Keratinocyte (primary cell): ENCODE measurements at regions not wholly inside any gene's neighbourhood (a gene's known extent, or its start where the extent isn't known, plus 50 kb on each side); places are given as distances from the start of the nearest gene placed in this dataset.

Source experiments
- DNase-seq: peaks from one replicate; pipeline ENCODE4 v3.0.0-alpha.2; 2011; ENCODE audit warnings: low read depth, missing footprints, low spot score
- FAIRE-seq: peaks from 2 replicates; lab custom pipeline; 2011; peaks lifted over from hg19 to GRCh38; lab: Jason Lieb, UNC
- H2AFZ ChIP-seq: 2 replicates; pipeline ENCODE4 v1.6.0; 2012; ENCODE audit warnings: low read length, control low read depth, inconsistent platforms; ENCODE audit not compliant: control insufficient read depth
- H3K27ac ChIP-seq: 2 replicates; pipeline ENCODE4 v1.5.1; 2011; ENCODE audit warnings: low read length; ENCODE audit not compliant: control insufficient read depth, insufficient read depth
- H3K27me3 ChIP-seq: 3 replicates; pipeline ENCODE4 v1.6.0; 2011; ENCODE audit warnings: low read length; ENCODE audit not compliant: control insufficient read depth, insufficient read depth; ENCODE audit errors: extremely low read depth
- H3K36me3 ChIP-seq, 2 experiments: 2 replicates in 1 of 2; 3 replicates in 1 of 2; pipeline ENCODE4 v1.5.1; 2011; ENCODE audit warnings: low read length in 2 of 2, mild to moderate bottlenecking in 1 of 2; ENCODE audit not compliant: control insufficient read depth in 2 of 2, insufficient read depth in 2 of 2; ENCODE audit errors: extremely low read depth in 1 of 2
- H3K4me1 ChIP-seq: 3 replicates; pipeline ENCODE4 v1.5.1; 2011; ENCODE audit warnings: low read length; ENCODE audit not compliant: control insufficient read depth, insufficient read depth; ENCODE audit errors: extremely low read depth
- H3K4me2 ChIP-seq: 3 replicates; pipeline ENCODE4 v1.6.0; 2011; ENCODE audit warnings: low read depth, low read length; ENCODE audit not compliant: control insufficient read depth, insufficient read depth; ENCODE audit errors: extremely low read depth
- H3K4me3 ChIP-seq, 3 experiments: fragments of 200-600 bp in 1 of 3; sonication (generic) in 1 of 3; 2 replicates in 2 of 3; 3 replicates in 1 of 3; pipeline ENCODE4 v1.5.1; 2011 to 2016; ENCODE audit warnings: low read length in 3 of 3, mild to moderate bottlenecking in 3 of 3, control low read depth in 2 of 3, inconsistent platforms in 1 of 3, low read depth in 1 of 3, mixed read lengths in 1 of 3, mixed run types in 1 of 3, moderate library complexity in 1 of 3; ENCODE audit not compliant: control insufficient read depth in 2 of 3, insufficient read depth in 2 of 3; ENCODE audit errors: extremely low read depth in 1 of 3
- H3K79me2 ChIP-seq: 2 replicates; pipeline ENCODE4 v1.6.0; 2012; ENCODE audit warnings: low read length; ENCODE audit not compliant: control insufficient read depth, insufficient read depth
- H3K9ac ChIP-seq: 3 replicates; pipeline ENCODE4 v1.6.0; 2011; ENCODE audit warnings: low read length; ENCODE audit not compliant: control insufficient read depth, insufficient read depth; ENCODE audit errors: extremely low read depth
- H3K9me1 ChIP-seq: 3 replicates; pipeline ENCODE4 v1.6.0; 2011; ENCODE audit warnings: low read length; ENCODE audit not compliant: control insufficient read depth, insufficient read depth; ENCODE audit errors: extremely low read depth
- H3K9me3 ChIP-seq: 2 replicates; pipeline ENCODE4 v1.5.1; 2012; ENCODE audit warnings: low read depth, low read length; ENCODE audit not compliant: control insufficient read depth
- H4K20me1 ChIP-seq: 3 replicates; pipeline ENCODE4 v1.6.0; 2011; ENCODE audit warnings: low read length; ENCODE audit not compliant: control insufficient read depth, insufficient read depth; ENCODE audit errors: extremely low read depth
- EZH2 ChIP-seq: IDR thresholded peaks from one replicate; pipeline ENCODE4 v1.6.1; 2012; ENCODE audit warnings: inconsistent platforms, mild to moderate bottlenecking, low read length, moderate library complexity
- dilution Hi-C: fragments of 300-500 bp; cut with MboI; formaldehyde crosslinking; loops from one replicate; pipeline ENCODE4 v1.7.0; 2020; ENCODE audit warnings: low sequenced_read_pairs; ENCODE audit not compliant: extremely low pct_ligation_motif_present
- TF ChIP-seq, protein P1 (sequence below), 3 experiments: IDR thresholded peaks in 1 of 3; conservative IDR thresholded peaks in 1 of 3; optimal IDR thresholded peaks in 1 of 3; 2 replicates in 2 of 3; 3 replicates in 1 of 3; pipeline versions ENCODE3 to v1.5.1; 2011; ENCODE audit warnings: low read length in 3 of 3, mild to moderate bottlenecking in 3 of 3, moderate library complexity in 2 of 3, control low read depth in 1 of 3, inconsistent platforms in 1 of 3; ENCODE audit not compliant: insufficient read depth in 2 of 3; ENCODE audit errors: extremely low read depth in 1 of 3

DNA sequence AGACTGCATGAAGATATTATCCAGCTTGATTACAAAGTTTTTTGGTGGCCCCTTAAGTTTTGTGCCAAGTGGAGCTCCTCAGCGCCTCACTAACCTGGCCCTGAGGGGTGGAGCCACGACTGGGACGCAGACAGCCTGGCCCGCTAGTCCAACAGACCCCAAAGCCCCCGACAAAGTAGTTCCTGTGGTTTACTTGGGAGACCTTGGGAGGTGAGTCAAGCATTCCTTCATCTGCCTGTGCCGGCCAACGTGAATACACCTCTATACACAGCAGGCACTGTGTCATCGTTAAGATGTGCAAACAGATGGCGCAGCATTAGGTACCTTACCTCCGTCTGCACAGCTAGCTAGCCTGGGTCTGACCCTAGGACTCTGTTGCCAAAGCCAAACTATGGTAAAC is 55.0 kb upstream of the LAMA1 start:
- H3K36me3 ChIP-seq: no peaks in the 10 kb centered on the region
- no peak overlapping the region for H3K27ac ChIP-seq
- H3K79me2 ChIP-seq: no peaks in the 10 kb centered on the region
- DNase-seq (no peak), FAIRE-seq (no peak)
- dilution Hi-C loops: no loop called here
- H3K27me3 ChIP-seq: no peaks in the 10 kb centered on the region
- H3K4me1 ChIP-seq: no peaks in the 10 kb centered on the region
- no peak overlapping the region for H2AFZ ChIP-seq
- no peak overlapping the region for H3K4me3 ChIP-seq
- no peak overlapping the region for H3K9ac ChIP-seq
- H3K4me2 ChIP-seq: no peak overlapping the region
- TF ChIP-seq, protein P1, sequence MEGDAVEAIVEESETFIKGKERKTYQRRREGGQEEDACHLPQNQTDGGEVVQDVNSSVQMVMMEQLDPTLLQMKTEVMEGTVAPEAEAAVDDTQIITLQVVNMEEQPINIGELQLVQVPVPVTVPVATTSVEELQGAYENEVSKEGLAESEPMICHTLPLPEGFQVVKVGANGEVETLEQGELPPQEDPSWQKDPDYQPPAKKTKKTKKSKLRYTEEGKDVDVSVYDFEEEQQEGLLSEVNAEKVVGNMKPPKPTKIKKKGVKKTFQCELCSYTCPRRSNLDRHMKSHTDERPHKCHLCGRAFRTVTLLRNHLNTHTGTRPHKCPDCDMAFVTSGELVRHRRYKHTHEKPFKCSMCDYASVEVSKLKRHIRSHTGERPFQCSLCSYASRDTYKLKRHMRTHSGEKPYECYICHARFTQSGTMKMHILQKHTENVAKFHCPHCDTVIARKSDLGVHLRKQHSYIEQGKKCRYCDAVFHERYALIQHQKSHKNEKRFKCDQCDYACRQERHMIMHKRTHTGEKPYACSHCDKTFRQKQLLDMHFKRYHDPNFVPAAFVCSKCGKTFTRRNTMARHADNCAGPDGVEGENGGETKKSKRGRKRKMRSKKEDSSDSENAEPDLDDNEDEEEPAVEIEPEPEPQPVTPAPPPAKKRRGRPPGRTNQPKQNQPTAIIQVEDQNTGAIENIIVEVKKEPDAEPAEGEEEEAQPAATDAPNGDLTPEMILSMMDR (optimal IDR thresholded peaks at IDR 0.05 in 1 of 3, IDR thresholded peaks at IDR 0.05 in 1 of 3, conservative IDR thresholded peaks at IDR 0.05 in 1 of 3; ENCODE audit: extremely low read depth in 1 of 3, insufficient read depth in 2 of 3, low read length in 3 of 3): no peak
- no peak for TF ChIP-seq EZH2
- no peaks in the 10 kb centered on the region for H3K9me3 ChIP-seq
- no peaks in the 10 kb centered on the region for H3K9me1 ChIP-seq
- no peaks in the 10 kb centered on the region for H4K20me1 ChIP-seq

DNA sequence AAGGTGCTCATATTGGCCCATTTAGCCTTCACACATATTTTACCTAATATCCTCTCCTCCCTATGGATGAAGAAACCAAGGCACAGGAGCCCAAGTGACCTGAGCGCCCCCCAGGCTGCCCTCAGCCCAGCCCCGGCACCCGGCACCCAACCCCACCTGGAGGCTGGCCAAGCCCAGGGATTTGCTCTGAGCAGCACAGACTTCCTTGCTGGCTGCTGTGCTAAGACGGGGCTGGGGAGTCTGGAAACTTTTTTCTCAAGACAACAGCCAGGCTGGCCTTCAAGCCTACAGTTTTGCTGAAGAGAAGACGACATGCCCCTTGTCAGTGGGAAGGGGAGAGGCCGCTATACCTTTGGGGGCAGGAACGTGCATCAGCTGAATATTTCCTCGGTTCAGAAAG is 52.7 kb upstream of the LAMA1 start:
- DNase-seq: no peak
- Histone ChIP-seq H3K4me1 (no peaks in the 10 kb centered on the region), H2AFZ (no peak overlapping the region), H3K4me2 (no peak overlapping the region), H3K36me3 (no peaks in the 10 kb centered on the region), H3K27me3 (no peaks in the 10 kb centered on the region), H3K79me2 (no peaks in the 10 kb centered on the region), H3K4me3 (no peak overlapping the region), H3K9me3 (no peaks in the 10 kb centered on the region), H3K27ac (no peak overlapping the region), H3K9me1 (no peaks in the 10 kb centered on the region), H4K20me1 (no peaks in the 10 kb centered on the region), H3K9ac (no peak overlapping the region)
- no peak for FAIRE-seq
- TF ChIP-seq, protein P1 (optimal IDR thresholded peaks at IDR 0.05 in 1 of 3, IDR thresholded peaks at IDR 0.05 in 1 of 3, conservative IDR thresholded peaks at IDR 0.05 in 1 of 3; ENCODE audit: extremely low read depth in 1 of 3, insufficient read depth in 2 of 3, low read length in 3 of 3): no peak
- TF ChIP-seq EZH2: no peak
- dilution Hi-C loops: no loop called here
